Testis (tissue), 2 donors: ENCODE measurements at regions not wholly inside any gene's neighbourhood (a gene's known extent, or its start where the extent isn't known, plus 50 kb on each side); places are given as distances from the start of the nearest gene placed in this dataset.

Source experiments
- POLR2A ChIP-seq: fragments of 450-650 bp; IDR thresholded peaks from one replicate; pipeline ENCODE4 v1.6.1; 2017; ENCODE audit warnings: antibody characterized with exemption, mild to moderate bottlenecking, moderate library complexity
- TF ChIP-seq, protein P1 (sequence below), 3 experiments: fragments of 450-650 bp in 2 of 3; fragments of 200-600 bp in 1 of 3; sonication (generic) in 1 of 3; IDR thresholded peaks; one replicate each; pipeline ENCODE4 v1.5.1; 2016 to 2019; ENCODE audit warnings: antibody characterized with exemption in 3 of 3, mild to moderate bottlenecking in 2 of 3, moderate library complexity in 1 of 3

DNA sequence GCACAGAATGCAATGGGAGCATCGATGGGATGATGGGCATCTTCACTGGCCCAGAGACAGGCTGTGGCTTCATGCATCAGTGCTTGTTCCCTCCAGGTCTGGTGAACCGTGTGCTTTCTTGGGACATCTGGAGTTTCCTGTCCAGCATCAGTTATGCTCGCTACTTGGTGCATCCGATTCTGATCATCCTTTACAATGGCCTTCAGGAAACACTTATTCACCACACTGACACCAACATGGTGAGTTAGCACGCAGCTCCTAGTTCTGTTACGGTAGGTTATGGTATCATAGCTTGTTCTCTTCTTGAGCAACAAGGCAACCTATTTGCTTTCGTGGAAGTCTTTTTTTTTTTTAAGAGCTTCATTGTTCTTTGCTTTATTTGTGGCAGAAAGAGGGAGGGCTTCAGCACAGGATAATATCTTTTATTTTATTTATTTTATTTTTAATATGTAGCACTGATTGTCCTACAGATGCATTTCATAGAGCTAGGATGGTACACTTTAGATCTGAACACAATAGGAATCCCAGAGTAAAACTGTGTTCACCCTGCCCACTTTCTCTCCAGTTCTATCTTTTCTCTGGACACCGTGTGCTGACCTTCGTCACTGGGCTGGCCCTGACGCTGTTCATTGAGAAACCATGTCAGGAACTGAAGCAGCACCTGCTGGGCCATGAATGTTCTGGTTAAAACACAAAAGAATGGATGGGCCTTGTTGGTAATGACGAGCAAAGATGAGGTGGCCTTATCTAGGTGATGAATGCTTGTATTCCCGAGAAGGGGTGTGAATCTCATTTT lies 71.2 kb upstream of the SEC11C start:
- TF ChIP-seq, protein P1, sequence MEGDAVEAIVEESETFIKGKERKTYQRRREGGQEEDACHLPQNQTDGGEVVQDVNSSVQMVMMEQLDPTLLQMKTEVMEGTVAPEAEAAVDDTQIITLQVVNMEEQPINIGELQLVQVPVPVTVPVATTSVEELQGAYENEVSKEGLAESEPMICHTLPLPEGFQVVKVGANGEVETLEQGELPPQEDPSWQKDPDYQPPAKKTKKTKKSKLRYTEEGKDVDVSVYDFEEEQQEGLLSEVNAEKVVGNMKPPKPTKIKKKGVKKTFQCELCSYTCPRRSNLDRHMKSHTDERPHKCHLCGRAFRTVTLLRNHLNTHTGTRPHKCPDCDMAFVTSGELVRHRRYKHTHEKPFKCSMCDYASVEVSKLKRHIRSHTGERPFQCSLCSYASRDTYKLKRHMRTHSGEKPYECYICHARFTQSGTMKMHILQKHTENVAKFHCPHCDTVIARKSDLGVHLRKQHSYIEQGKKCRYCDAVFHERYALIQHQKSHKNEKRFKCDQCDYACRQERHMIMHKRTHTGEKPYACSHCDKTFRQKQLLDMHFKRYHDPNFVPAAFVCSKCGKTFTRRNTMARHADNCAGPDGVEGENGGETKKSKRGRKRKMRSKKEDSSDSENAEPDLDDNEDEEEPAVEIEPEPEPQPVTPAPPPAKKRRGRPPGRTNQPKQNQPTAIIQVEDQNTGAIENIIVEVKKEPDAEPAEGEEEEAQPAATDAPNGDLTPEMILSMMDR (IDR thresholded peaks at IDR 0.05), result no peak
- no peak for TF ChIP-seq POLR2A
